Fibroblast of skin of back (primary cell): ENCODE measurements at regions not wholly inside any gene's neighbourhood (a gene's known extent, or its start where the extent isn't known, plus 50 kb on each side); places are given as distances from the start of the nearest gene placed in this dataset.
A peak's percentile ranks its signal among the peaks of the same experiment; 100 is the strongest.

ENCODE experiments used
- DNase-seq: peaks from one replicate; pipeline ENCODE4 v3.0.0-alpha.2; 2013

DNA sequence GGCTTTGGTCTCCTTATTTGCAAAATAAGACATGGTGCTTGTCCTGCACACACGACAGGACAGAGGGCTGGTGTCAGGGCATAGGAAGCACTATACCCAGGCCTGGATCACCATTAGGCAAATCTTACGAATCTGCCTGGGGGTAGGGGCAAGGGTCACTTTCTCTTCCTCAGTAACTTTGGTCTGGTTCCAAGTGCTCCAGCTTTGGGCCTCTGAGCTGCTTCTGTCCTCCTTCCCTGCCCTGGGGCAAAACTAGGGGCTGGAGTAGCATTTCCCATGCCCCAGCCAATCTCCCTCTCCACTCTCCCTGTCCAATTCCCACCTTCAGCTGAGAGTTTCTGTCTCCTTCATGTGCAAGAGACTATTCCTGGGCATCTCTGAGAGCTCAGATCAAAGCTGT is 123.7 kb upstream of the NECTIN1 start:
- DNase-seq, result no peak

DNA sequence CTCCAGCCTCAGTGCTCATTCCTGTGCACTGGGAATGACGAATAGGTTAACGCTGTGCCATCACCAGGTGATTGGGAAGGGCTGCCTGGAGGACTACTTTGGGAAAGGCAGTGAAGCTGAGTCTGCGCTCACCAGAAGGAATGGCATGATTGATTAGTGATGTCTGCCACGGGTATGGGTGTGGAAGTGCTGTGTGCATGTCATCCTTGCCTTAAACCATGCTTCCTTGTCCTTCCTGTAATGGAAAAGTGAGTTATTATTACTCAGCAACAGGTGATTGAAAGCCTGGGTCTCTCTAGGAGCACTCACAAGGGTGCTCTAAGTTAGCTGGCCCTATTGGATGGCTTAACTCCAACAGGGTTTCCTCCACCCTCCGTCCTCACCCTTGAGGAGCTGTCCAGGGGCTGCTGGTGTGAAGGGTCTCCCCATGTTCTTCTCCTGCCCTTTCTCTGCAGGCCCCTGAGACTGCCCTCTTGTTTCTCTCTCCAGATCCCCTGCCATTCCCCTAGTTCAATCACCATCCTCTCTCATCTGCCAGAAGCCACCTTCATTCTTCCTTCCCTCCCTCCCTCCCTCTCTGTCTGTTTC is 121.9 kb upstream of the NECTIN1 start:
- DNase-seq, result no peak

DNA sequence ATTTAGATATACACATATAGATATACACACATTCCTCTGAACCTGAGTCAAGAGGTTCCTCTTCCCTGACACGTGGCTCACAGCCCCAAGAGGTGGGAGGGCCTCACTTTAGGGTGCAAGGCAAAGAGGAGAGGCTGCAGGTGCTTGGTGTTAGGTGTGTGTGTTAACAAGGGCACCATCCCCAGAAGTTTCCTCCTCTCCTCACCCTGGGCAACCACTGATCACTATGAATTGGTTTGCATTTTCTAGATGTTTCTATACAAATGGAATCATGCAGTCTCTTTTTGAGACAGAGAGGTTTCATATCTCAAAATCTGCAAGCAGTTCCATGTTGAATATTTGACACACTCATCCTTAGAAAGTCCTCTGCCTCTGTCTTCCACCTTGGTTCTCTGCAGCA is 120.9 kb upstream of the NECTIN1 start:
- no peak for DNase-seq

DNA sequence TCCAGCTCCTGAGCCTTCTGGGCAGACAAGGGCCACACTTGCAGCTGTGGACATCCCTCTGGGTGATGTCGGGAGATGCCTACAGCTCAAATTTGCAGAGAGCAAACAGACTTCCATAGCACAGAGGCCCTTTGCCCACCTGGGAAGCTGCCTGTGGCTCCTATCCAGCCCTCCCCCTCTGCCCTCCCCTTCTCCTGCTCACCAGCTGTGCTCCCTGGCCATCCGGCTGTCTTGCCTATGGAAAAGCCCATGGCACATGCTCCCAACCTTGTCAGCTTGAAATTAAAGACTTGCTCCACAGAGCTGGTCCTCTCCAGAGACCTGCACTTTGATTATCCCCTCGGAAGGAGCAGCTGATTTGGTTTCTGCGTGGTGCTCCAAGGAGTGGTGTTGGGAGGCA is 118.9 kb upstream of the NECTIN1 start:
- DNase-seq, result no peak

DNA sequence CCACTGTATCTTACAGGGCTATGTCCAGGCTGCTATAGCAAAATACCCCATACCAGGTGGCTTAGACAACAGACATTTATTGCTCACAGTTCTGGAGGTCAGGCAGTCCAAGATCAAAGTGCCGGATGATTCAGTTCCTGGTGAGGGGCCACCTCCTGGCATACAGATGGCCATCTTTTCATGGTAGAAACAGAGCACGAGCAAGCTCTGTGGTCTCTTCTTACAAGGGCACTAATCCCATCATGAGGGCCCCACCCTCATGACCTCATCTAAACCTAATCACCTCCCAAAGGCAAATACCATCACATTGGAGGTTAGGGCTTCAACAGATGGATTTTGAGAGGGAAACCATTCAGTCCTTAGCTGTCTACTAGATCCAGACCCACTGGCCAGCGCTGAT is 117.4 kb upstream of the NECTIN1 start:
- no peak for DNase-seq

DNA sequence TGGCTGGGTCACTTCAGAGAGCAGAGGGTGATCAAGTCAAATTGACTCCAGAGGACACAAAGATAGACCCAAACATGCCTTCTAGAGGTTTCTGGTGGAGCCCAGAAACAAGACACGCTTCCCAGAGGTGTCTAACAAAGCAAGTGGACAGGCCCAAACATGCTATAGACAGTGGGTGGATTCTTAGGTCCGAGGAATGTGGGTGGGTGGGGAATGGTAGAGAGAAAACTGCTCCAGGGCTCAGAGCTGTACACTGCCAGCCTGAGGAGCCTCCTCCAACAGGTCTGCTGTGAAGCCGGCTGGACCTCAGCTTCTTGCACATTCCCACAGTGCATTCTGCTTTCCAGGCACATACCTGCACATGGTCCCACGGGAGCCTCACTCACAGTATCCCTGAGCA is 116.8 kb upstream of the NECTIN1 start:
- no peak for DNase-seq

DNA sequence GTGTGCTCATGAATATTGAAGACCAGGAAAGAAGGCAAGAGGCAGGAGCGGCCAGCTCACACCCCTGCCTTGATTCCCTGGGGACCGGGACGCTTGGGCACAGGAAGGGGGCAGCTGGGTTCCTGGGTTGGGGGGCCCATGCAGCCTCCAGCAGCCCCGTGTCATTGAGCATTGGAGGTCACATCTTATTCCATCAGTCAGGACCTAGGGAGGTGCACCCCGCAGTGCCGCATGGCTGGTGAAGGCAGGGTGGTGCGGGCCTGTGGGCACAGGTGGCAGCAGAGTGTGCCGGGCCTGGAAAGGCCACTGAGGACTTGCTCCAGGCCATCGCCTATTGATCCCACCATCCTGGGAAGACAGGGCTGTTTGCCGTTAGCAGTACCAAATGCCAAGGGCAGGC is 116.3 kb upstream of the NECTIN1 start:
- DNase-seq, result no peak

DNA sequence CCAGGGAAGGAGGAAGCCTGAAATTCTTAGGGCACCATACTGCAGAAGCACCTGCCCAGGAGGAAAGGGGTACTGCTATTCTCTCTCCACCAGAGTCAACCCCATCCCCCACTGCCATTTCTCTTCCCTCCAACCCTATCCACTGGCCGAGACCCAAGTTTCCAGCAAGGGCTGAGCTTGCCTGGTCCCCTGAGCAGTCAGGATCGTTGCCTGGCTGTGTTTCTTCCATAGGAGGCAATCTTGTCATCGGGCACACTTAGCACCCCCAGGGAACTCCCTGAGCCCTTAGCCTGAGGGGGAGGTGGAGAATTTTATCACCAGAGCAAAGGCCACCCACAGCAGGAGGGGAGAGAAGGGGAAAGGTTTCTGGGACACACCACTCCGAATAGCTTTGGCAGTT is 115.8 kb upstream of the NECTIN1 start:
- no peak for DNase-seq

DNA sequence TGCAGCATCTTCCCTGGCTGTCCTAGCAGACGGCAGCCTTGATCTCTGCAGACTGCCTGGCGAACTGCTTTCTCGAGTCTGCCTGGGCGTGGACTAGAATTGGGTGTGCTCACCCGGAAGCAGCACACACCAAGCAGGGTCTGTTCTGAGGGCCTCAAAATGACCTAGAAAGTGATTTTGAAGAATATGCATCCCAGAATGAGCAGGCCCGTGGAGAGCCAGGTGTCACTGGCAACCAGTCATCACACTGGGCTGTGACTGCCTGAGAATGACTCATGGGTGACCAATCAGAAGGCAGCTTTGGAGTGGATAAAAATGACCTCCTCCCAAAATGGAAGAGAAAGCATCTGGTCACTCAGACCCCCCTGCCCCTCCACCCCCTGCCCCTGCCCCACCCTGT is 114.9 kb upstream of the NECTIN1 start:
- peak; percentile 8 for DNase-seq

DNA sequence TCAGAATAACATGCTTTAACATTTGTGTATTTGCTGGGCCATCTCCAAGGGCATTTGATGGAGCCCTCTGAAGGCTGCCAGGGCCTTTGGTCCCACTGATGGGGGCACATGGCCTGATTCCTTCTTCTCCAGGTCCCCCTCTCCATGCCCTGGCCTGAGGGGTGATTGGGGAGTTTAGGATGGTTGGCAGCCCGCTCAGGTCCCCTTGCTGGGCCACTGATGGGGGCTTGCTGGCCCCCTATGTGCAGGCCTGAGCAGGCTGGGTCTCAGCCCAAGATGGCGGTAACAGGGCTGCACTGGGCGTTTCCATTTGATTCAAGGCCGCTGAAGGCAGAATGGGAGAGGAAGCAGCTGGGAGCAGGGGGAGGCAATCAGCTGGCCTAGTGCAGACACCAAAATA is 113.7 kb upstream of the NECTIN1 start:
- DNase-seq, result no peak

DNA sequence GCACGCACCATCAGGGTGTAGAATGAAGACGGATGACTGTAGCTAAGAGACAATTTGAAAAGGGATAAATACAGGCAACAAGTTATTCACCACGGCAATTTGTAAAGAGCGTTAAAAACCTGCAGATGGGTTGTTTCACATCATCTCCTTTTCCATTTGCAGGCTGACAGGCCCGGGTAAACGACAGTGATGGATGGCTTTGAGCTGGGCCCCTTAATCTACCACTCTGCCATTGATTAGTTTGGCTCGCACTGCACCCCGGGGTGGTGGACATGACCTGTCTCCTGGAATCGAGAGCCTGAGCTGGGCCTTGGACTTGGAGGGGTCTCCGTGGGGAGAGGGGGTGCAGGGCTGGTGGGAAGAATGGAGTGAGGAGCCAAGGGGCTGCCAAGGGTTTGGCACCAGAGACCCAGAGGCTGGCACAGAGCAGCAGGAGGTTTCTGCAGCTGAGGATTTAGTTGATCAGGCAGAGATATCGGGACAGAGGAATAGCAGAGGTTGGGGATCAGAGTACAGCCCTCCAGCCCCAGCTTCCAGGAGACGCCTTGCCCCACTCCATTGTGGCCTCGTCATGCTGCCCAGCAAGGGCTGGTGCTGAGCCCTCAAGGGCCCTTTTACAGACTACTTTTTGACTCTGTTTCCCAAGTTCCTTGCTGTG is 110.6 kb upstream of the NECTIN1 start:
- no peak for DNase-seq

DNA sequence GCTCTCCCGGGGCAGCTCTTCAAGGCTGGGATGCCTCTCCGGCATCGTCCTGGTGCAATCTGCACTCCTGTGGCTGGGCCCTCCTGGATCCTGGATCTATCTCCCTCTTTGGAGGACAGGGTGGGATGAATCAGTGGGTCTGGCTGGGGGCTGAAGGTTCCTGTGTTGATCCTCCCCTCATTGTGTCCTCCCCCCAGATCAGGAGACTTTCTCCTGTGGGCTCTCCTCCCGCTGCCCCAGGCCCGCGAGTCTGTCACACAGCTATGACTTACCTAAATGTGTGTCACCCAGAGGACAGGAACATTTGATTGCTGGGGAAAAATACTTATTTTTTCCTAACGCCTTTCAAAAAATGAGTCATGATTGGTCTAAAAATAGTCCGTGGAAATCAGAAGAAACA is 106.8 kb upstream of the NECTIN1 start:
- DNase-seq, result no peak

DNA sequence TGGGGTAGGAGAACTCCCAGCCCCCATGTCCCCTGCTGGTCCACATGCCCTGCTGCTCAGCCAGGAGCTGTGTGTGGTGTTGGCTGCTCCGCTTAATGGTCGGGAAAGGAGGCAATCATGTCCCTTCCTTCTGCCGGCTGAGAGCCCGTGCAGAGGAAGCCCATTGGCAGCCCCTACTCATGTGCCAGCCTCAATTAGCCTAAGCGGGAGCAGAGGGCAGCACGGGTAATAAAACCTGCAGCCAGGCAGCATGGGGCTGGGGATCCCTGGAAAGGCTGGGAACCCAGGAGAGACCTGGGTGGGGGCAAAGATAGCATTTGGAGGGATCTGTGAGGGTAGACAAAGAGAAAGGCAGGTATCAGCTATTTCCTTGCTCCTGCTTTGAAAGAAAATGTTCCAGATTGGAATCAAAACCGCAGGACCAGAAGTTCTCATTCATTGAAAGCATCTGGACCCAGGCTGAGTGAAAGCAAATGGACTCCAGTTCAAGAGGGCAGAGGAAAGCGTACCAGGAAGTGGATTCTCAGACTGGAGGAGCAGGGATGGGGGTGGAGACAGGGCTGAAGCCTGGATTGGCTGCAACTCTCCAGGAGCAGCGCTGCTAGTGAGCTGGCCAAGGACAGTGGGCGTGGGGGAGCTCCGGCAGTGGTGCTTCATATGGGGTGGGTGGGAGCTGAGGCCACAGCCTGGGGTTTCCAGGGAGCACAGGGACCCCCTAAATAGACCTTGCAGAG is 103.4 kb upstream of the NECTIN1 start:
- DNase-seq, result peak; percentile 50

DNA sequence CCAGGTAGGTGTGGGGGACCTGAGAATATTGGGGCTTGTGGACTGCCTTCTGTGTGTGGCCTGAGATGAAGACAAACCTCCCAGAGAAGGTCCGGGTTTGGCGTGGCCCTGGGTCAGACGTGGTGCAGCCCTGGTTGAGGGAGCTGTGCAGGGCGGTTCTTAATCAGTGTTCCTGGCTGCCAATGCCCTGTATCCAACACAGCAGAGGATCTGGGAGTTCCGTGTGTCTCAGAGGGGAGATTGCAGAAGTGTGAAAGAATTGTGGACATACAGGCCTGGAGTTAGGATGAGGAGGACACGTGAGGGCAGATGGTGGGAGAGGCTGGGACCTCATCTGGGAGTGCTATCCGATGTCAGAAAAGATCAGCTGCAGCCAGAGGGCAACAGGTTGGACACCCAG is 102.0 kb upstream of the NECTIN1 start:
- no peak for DNase-seq

DNA sequence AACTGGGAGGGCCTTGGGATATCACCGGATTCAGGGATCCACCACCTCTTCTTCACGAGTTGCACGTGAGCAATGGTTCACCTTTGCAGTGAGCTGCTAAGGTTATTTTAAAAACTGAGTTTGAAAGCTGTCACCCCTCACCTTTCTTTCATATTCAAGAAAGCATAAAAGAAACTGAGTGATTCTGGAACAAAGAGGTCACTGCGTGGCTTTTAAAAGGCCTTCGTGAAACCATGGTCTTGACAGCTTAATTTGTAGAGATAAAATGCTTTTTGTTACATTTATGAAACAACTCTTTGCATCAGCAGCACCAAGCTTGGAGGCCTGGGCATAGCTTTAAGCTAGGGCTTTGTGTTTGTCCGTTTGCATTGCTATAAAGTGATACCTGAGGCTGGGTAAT is 101.4 kb upstream of the NECTIN1 start:
- DNase-seq, result no peak

DNA sequence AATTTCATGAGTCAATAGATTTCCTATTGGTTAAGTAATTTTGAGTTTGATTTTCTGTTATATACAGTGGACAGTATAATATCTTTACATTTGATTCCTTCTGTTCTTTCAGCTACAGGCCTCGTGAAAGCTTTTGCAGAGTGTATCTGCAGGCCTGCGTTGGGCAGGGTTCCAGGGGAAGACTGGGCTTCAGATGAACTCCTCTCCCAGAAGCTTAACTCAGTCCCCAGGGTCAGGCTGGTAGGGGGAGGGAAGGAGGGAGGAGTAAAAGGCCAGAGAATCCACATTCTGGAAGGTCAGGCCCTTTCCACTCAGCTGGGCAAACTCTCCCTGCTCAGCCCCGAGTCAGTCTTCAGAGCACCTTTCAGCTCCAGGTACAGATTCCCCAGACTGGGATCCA is 100.4 kb upstream of the NECTIN1 start:
- no peak for DNase-seq

DNA sequence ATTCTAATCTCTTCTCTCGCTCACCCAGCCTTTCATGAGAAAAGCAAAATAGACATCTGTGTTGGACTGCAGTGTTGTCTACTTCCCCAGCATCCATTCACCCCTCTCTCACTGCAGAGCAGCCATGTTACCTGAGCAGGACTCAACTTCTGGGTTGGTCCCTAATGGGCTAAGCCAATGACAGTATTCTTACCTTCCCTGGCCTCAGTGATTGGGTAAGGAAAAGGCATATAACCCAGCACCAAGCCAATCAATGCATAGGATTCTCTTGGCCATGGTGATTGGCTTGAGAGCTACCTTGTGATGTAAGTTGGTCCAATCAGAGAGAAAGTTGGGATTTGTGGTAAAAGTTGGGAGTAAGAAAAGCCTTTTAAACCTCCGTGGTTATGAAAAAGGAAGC is 99.8 kb upstream of the NECTIN1 start:
- no peak for DNase-seq

DNA sequence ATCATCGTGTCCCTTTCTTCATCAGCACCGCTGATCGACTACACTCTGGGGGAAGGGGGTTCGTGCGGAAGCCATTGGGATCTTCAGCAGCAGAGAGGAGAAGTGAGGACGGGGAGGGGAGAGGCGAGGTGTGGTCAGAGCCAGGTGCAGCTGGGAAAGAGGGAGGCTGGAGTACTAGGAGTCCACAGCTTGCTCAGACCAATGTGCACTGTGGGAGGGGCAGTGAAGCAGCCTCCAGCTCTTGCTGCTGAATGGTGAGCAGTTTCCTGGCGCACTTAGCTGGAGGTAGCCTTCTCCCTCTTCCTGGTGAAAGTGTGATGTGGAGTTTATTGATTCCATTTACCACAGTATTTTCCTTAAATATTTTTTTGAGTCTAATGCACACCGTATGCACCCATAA is 99.0 kb upstream of the NECTIN1 start:
- DNase-seq, result no peak

DNA sequence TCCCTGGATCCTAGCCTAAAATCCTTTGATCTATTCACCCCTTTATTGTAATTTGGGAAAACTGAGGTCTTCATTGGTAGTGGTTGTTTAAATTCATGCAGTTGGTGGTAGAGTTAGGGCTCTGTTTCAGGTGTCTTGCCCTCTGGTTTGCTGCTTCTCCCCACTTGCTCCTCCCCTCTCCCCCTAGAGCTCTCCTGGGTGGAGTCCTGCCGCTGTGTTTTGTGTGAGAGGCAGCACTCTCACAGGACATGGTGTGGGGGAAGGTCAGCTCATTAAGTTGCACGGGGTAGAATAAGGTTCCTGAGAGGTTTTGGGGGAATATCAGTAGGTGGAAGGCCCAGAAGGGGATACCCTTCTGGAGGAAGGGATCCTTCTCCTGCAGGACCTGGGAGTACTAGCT is 98.1 kb upstream of the NECTIN1 start:
- no peak for DNase-seq

DNA sequence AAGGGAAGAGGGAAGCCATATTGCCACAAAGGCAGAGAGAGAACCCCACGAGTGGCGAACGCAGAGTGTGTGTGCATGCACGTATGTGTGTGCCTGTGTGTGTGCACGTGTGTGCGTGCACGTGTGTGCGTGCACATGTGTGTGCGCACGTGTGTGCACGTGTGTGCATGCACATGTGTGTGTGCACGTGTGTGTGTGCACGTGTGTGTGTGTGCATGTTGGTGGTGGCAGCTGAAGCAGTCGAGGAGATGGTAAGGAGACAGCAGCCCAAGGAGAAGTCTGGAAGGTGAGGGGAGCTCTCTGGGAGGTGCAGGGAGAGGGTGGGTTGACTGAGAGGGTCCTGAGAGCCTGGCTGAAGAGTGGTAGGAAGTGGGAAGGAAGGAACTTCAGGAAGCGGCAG is 94.1 kb upstream of the NECTIN1 start:
- DNase-seq, result no peak

DNA sequence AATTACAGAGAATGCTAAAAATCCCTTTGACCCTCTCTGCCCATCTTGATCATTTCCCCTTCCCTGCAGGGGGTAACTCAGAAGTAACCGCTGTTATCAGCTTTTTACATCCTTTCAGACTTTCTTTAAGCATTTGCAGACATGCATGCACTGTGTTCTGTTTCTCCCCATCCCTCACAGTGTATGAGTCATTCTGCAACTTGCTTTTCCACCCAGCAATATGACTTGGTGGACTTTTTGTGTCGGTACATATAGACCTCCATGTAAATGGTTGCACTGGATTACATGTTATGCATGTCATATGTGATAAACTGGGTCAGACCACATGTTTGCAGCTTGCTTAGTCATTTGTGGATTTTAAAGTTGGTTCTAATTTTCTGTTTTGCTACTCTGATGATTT is 87.7 kb upstream of the NECTIN1 start:
- peak; percentile 42 for DNase-seq

DNA sequence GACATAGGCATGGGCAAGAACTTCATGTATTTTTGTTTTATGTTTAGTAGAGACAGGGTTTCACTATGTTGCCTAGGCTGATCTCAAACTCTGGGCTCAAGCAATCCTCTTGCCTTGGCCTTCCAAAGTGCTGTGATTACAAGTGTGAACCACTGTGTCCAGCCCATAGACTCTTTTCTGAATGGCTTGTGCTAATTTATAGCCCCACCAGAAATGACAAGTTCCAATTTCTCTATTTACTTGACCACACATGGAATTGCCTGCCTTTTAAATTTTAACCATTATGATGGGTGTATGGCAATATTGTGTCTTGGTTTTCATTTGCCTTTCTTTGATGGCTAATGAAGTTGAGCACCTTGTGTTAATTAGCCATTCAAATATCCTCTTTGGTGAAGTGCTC is 85.8 kb upstream of the NECTIN1 start:
- no peak for DNase-seq

DNA sequence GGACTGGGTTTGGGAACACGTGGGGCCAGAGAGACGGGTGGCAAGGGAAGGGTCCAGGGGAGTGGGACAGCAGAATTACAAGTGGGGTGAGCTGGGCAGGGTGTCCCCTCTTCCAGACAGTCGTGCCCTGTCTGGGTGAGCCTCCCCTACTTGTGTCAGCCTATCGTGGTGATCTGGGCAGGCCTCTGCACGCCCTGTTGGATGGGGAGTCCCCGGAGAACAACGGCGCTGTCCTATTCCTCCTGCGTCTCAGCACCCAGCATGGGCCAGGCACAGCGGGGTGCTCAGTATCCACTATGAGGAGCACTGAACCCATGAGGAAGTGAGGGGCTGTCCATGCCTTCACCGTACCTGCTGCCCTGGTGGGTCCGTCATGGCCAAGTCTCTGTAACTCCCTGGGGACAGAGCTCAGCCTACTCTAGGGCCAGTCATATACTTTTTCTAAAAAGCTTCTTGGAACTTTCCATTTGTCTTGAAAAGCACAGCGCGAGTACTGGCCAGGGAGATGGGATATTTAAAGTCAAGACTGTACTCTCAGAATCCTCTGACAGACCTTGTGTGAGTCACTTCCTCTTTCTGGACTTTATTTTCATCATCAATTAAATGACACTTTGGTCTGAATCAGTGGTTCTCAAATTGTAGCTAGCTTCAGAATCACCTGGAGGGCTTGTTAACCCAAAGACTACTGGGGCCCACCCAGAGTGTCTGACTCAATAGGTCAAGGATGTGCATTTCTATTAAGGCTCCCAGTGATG is 81.7 kb upstream of the NECTIN1 start:
- peak; percentile 18 for DNase-seq

DNA sequence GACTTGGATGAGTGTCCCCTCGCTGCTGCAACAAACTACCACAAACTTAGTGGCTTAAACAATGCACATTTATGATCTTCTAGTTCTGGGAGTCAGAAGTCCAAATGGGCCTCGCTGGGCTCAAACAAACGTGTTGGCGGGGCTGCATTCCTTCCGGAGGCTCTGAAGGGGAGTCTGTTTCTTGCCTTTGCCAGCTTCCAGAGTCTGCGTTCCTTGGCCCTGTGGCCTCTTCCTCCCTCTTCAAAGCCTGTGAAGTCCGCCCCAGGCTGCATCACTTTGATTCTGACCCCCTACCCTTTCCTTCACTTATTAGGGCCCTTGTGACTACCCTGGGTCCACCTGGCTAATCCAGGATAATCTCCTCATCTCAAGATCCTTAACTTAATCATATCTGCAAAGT is 80.3 kb upstream of the NECTIN1 start:
- no peak for DNase-seq
